Neural cell (in vitro differentiated cells): ENCODE measurements at regions not wholly inside any gene's neighbourhood (a gene's known extent, or its start where the extent isn't known, plus 50 kb on each side); places are given as distances from the start of the nearest gene placed in this dataset.

Source experiments
- EP300 ChIP-seq: fragments of 450-650 bp; conservative IDR thresholded peaks from 2 replicates; pipeline ENCODE4 v1.6.1; 2014; ENCODE audit warnings: antibody characterized with exemption, mild to moderate bottlenecking, moderate library complexity; ENCODE audit not compliant: poor library complexity, severe bottlenecking
- EZH2 ChIP-seq: fragments of 200-600, 300-800 bp; shearing (Covaris generic), sonication (generic); IDR thresholded peaks from 2 replicates; pipeline ENCODE4 v1.6.1; 2014; ENCODE audit warnings: antibody characterized with exemption, low read length, borderline replicate concordance, mild to moderate bottlenecking; ENCODE audit not compliant: insufficient read depth, poor library complexity, severe bottlenecking
- MXI1 ChIP-seq: fragments of 450-650 bp; conservative IDR thresholded peaks from 2 replicates; pipeline ENCODE4 v1.6.1; 2014; ENCODE audit warnings: antibody characterized with exemption, mild to moderate bottlenecking; ENCODE audit not compliant: poor library complexity, severe bottlenecking
- POLR2AphosphoS5 ChIP-seq: IDR thresholded peaks from 2 replicates; pipeline ENCODE4 v1.6.1; 2012
- RAD21 ChIP-seq: fragments of 450-650 bp; conservative IDR thresholded peaks from 2 replicates; pipeline ENCODE4 v1.6.1; 2014; ENCODE audit warnings: antibody characterized with exemption, mild to moderate bottlenecking, moderate library complexity
- SMC3 ChIP-seq: fragments of 450-650 bp; conservative IDR thresholded peaks from 2 replicates; pipeline ENCODE4 v1.6.1; 2014; ENCODE audit warnings: antibody characterized with exemption, mild to moderate bottlenecking, moderate library complexity; ENCODE audit not compliant: poor library complexity
- TF ChIP-seq, protein P1 (sequence below): fragments of 450-650 bp; IDR thresholded peaks from 2 replicates; pipeline ENCODE4 v1.5.1; 2014; ENCODE audit warnings: antibody characterized with exemption, mild to moderate bottlenecking, moderate library complexity; ENCODE audit not compliant: poor library complexity, severe bottlenecking

DNA sequence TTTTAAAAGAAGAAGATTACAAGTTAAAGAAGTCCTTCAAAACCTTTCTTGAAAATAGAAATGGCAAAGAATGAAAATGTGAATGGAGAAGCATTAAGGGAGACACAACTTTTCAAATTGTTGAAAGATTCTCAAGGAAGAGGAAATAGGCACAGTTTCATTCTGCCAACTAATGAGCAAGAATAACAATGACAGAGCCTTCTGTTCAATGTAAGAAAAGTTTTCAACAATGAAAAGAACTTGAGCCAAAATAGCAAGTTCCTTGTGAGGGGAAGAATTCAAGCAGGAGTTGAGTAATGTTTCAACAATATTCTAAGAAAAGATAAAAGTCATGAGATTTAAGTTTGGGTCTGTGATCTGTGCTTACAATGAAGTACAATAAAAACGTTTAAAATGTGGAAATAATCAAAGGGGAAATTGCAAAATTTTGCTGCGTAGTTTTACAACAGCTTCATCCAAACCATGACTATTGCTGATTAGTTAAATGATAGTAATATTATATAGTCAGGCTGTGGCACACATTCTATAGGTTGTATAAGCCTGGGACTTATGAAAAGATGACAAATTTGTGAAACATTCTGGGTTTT, 122.6 kb downstream of the METTL4 start:
- TF ChIP-seq, protein P1, sequence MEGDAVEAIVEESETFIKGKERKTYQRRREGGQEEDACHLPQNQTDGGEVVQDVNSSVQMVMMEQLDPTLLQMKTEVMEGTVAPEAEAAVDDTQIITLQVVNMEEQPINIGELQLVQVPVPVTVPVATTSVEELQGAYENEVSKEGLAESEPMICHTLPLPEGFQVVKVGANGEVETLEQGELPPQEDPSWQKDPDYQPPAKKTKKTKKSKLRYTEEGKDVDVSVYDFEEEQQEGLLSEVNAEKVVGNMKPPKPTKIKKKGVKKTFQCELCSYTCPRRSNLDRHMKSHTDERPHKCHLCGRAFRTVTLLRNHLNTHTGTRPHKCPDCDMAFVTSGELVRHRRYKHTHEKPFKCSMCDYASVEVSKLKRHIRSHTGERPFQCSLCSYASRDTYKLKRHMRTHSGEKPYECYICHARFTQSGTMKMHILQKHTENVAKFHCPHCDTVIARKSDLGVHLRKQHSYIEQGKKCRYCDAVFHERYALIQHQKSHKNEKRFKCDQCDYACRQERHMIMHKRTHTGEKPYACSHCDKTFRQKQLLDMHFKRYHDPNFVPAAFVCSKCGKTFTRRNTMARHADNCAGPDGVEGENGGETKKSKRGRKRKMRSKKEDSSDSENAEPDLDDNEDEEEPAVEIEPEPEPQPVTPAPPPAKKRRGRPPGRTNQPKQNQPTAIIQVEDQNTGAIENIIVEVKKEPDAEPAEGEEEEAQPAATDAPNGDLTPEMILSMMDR = no peak
- TF ChIP-seq SMC3 = no peak
- TF ChIP-seq POLR2AphosphoS5 = no peak
- no peak for TF ChIP-seq RAD21
- TF ChIP-seq EP300 = no peak
- TF ChIP-seq MXI1 = no peak
- no peak for TF ChIP-seq EZH2
